Smooth muscle cell of the brain vasculature (primary cell): ENCODE measurements at regions not wholly inside any gene's neighbourhood (a gene's known extent, or its start where the extent isn't known, plus 50 kb on each side); places are given as distances from the start of the nearest gene placed in this dataset.
"Not testable (repeated sequence)": the region's sequence is repeated elsewhere in the genome, so short reads cannot be mapped to it uniquely, and the experiment has no call there.

Experiments
- DNase-seq: peaks from one replicate; pipeline ENCODE4 v3.0.0-alpha.2; 2012; ENCODE audit warnings: low read depth, low spot score

DNA sequence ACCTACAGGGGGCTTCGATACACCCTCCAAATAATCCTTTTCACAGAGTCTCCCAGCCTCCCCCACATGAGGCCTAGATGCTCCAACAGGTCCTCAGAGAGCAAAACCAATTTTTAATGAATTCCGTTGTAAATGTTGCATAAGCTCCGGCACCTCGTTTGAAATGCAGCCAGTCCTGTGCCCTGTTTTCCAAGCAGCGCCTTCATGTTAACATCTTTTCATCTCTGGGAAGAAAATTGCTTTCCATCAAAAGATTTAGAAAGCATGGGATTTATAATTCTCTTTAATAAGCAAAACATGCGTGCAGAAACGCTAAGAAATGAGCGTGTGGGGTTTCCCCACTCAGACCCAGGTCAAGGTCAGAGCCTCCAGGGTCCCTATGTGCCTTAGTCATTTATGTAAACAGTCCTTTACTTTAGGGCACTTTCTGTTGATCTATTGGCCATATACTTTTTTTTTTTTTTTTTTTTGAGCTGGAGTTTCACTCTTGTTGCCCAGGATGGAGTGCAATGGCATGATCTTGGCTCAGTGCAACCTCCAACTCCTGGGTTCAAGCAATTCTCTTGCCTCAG is 177.5 kb upstream of the S1PR3 start:
- no peak for DNase-seq

- no peak for DNase-seq
Observed at GRCh38 chr9:88814577-88814976, 176.7 kb upstream of the S1PR3 start.

GRCh38 chr9:88816141-88816540 is 175.1 kb upstream of the S1PR3 start:
- DNase-seq, result no peak

DNA sequence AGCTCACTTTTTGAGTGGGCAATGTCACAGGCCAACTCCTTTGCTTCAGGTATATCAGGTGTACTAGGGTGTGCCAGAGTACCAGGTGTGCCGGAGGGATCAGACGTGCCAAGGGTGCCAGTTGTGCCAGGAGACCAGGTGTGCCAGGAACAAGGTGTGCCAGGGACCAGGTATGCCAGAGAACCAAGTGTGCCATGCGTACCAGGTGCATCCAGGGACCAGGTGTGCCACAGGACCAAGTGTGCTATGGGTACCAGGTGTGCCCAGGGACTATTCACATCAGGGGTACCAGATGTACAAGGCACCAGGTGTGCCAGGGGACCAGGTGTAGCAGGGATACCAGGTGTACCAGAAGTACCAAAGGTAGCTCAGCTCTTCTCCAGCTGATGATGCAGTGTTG is 174.7 kb upstream of the S1PR3 start:
- DNase-seq, result no peak

DNA sequence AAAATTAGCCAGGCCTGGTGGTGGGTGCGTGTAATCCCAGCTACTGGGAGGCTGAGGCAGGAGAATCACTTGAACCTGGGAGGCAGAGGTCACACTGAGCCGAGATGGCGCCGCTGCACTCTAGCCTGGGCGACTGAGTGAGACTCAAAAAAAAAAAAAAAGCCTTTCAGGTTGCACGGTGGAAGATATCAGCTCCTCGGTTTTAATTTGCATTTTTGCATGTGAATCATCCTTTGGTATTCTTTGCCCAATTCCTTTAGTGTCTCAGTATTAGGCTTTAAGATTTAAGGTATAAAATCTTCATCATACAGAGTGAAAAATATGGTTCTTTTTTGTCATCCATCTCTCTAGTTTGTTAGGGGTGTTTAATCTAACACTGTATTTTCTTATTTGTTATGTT is 173.6 kb upstream of the S1PR3 start:
- no peak for DNase-seq

DNA sequence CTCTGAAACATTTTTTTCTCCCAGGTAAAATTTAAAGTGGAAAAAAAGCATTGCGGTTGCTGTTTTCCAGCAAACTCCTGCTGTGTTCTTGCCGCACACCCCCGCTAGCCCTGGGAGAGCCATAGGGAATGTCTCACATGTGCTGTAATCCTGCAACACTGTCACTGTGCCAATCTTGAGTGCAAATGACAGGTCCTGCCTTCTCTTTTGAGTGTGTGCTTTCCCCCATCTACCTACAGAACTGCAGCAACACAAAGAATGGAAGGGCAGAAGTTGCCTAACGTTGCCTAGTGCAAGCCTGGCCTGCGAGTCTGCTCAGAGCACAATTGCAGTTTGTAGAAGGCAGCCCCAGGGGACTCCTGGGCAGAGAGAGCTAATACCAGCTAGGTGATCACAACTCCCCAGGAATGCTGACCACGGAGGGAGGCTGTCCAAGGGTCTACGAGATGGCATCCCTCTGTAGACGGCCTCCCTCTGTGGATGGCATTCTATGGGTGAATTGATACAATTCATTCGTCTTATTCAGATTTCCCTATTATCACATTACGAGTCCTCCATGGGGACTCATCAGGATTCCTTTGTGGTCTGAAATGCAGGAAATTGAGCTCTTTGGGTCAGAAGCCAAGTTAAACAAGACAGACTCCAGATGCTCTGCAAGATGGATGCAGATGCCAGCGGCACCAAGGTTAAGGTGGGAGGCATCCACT is 172.6 kb upstream of the S1PR3 start:
- DNase-seq, result peak; percentile 78

DNA sequence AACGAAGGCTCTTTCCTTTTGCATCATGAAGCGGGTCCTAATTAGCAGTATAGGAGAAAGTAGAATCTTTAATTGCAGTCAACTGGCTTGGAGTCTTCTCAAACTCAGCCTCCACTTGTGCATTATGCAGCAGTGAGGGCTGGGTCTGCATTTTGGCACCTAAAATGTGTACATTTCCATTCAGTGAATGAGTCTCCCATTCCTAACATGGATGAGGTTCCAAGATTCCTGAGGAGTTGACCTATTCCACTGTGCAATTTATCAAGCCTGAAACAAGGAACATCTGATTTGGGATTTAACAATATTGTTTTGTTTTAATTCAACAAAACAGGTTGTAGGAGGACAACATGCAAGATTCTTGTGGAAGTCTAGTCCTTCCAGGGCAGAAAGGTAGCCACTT is 171.8 kb upstream of the S1PR3 start:
- no peak for DNase-seq

GRCh38 chr9:88820055-88820454 is 171.2 kb upstream of the S1PR3 start:
- DNase-seq, result no peak

- DNase-seq, result no peak
Observed at GRCh38 chr9:88821033-88821745, 170.1 kb upstream of the S1PR3 start.

DNA sequence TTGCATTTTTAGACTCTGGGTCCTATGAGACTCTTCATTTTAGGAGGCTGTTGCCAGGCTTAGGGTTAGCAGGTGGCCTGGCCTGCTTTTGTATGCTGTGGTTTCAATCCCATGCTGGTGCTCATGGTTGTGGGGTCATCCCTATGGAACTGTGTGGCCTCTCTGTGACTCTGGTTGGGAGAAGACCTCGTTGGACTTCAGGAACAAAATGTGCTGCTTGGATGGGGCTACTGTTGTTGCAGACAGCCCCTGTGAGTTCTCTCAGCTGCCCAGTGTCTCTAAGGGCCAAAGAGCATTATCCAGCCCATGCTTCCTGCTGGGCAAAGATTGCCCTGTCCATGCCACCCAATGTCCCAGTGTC is 169.5 kb upstream of the S1PR3 start:
- no peak for DNase-seq

DNA sequence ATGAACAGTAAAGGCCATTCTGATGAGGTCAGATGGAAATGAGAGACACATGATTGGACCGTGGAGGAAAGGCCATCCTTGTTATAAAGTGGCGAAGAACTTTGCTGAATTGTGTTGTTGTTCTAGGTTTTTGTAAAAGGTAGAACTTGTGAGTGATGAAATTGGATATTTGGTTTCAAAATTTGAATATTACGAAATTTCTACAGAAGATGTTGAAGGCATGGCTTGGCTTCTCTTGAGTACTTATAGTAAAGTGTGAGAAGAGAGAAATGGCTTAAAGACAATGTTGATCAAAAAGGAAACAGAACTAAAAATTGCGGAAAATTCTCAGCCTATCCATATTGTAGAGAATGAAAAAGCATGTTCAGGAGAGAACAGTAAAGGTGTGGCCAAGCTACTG is 166.6 kb upstream of the S1PR3 start:
- DNase-seq, result no peak

DNA sequence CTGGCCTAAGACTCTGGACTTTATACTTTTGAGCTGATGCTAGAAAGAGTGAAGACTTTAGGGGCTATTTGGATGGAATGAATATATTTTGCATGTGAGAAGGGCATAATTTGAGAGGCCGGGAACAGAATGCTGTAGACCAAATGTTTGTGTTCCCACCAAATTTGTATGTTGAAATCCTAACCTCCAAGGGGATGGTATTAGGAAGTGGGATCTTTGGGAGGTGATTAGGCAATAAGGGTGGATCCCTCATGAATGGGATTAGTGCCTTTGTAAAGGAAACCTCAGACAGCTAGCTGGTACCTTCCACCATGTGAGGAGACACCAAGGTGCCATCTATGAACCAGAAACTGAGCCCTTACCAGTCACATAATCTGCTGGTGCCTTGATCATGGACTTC is 165.1 kb upstream of the S1PR3 start:
- no peak for DNase-seq

- DNase-seq, result no peak
Observed at GRCh38 chr9:88826771-88827181, 164.5 kb upstream of the S1PR3 start.

DNA sequence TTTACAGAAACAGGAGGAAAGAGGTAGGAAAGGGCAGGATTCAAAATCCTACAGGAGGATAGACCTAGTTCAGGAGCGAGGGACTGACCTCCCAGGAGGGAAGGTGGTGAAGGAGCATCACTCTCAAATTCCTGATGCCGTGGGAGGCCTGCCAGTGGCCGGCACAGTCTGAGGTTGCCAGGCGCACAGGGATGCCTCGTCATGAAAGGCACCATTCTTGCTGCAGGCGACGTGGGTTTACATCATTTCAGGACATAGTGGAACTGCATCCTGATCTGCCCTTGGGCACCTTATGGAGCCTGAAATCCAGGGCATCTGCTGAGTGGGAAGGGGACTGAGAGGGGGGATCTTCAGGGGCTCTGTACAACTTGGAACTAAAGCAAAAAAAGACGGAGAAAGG is 163.2 kb upstream of the S1PR3 start:
- no peak for DNase-seq

- no peak for DNase-seq
Observed at GRCh38 chr9:88828492-88828974, 162.7 kb upstream of the S1PR3 start.

DNA sequence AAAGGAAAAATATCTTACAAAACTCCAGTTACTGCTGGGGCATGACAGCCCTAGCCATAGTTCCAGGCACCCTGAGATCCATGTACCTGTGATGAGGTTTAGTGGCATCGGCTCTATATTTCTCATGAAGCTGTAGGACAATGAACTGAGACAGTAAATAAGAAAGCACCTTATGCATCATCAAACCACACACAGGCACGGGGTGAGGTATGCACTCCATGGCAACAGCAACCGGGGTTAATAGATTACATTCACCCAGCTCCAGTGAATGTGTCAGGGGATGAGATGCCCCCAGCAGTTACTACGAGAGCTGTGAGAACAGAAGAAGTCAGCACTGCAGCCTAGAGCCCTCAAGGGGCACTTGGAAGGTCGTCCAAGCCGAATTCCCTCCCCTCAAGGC is 162.0 kb upstream of the S1PR3 start:
- no peak for DNase-seq

DNA sequence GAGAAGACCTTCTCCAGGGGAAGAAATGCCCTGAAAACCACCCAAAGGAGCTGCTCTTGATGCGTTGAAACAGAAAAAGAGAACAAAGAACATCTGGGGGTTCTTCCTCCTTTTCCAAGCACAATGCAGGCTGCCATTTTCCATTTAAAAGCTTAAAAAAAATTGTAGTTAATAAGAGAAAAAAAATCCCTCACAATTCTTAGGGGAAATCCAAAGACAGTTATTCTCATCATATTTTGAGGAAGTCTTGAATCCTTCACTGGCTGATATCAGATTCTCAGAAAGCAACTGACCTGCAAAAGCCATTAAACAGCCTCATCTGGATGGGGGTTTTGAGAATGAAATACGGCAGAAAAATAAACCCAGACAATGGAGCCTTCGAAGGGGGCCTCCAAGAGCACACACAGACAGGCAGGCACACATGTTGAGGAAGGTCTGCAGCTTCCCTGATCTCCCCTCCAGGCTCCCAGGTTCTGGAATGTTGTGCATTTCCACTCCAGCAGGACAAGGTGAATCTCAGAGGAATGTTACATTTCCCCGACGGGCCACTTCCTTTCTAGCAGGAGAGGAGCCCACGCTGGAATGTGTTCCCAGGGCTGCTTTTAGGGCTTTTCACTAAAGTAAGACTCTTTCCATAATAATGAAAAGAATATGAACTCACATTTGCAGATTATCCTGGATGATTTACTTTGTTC is 159.4 kb upstream of the S1PR3 start:
- no peak for DNase-seq

DNA sequence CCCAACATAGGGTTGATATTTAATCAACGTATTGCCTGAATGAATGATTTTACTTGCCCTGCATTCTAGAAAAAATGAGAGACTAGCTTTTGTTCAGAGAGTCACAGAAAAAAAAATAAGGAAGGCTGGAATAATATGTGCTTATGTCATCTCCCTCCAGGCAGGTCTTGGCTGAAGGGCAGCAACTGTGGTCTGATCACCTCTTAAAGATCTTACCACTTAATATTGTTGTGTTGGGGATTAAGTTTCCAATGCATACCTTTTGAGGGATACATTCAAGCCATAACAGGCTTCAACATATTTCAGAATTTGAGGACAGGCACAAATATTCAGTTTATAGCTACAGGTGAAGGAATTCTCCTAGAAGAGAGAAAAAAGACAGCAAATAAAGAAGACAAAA is 157.3 kb upstream of the S1PR3 start:
- DNase-seq, result no peak

DNA sequence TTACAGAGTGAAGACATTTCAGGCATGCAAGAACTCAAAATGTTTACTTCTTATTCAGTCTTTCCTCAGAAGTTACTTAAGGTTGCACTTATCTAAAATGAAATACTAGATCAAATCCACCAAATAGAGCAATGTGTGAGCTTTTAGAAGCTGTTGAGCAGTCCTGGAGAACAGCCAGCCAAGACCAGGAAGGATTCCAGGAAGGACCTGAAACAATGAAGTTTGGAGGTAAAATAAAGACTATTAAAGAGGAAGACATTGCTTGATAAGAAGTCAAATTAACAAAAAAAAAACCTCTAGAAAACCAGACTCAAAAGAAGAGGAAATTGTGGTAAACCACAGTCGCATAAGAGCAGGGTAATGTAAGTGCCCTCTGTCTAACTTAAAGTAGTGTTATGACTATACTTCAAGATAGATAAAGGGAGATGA is 156.2 kb upstream of the S1PR3 start:
- DNase-seq, result no peak

DNA sequence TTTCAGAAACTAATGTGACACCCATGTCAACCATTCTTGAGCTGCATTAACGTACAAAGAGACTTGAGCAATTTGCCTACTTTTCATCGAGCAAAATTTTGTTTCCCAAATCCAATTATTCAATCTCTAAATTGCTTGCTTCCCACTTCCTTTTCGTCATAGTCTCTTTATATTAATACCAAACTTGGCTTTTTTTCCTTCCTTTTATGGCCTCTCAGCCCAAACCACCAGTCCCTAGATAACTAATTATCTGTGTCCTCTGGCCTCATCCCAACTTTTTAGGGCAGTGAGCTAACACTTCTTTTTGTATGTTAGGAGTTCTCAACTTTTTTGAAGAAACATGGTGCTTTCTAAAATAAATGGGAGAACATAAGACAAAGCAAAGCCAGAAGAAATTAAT is 155.5 kb upstream of the S1PR3 start:
- no peak for DNase-seq

GRCh38 chr9:88837731-88838130 is 153.5 kb upstream of the S1PR3 start:
- DNase-seq, result no peak

- not testable (repeated sequence) for DNase-seq
Observed at GRCh38 chr9:88849878-88850277, 141.4 kb upstream of the S1PR3 start.
